ENCODE measurements at regions not wholly inside any gene's neighbourhood (a gene's known extent, or its start where the extent isn't known, plus 50 kb on each side); places are given as distances from the start of the nearest gene placed in this dataset.
A peak's percentile ranks its signal among the peaks of the same experiment; 100 is the strongest.

DNA sequence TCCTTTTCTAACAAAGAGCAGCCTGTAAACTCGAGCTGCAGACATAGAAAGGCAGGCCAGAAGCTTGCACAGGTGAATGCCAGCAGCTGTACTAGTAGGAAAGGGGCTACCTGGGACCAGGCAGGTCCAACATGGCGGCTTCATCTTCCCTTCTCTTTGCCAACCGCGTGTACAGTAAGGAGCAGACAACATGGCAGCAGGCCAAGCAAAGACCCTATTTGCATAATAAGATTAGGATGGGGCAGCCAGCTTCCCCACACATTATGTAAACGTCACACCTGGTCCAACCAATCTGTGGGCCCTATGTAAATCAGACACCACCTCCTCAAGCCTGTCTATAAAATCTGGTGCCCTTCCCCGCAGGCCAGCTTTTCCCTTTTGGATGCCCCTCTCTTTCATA is 1186.5 kb upstream of the AUTS2 start:
- no peak overlapping the region for H3K4me3 ChIP-seq (ENCODE audit: low read depth, low read length)
- DNase-seq = peak; percentile 47
- no peaks in the 10 kb centered on the region for H3K9me3 ChIP-seq (ENCODE audit: severe bottlenecking)
- H3K27me3 ChIP-seq (ENCODE audit: insufficient read depth, low read depth, severe bottlenecking) = no peaks in the 10 kb centered on the region
- TF ChIP-seq, protein P1, sequence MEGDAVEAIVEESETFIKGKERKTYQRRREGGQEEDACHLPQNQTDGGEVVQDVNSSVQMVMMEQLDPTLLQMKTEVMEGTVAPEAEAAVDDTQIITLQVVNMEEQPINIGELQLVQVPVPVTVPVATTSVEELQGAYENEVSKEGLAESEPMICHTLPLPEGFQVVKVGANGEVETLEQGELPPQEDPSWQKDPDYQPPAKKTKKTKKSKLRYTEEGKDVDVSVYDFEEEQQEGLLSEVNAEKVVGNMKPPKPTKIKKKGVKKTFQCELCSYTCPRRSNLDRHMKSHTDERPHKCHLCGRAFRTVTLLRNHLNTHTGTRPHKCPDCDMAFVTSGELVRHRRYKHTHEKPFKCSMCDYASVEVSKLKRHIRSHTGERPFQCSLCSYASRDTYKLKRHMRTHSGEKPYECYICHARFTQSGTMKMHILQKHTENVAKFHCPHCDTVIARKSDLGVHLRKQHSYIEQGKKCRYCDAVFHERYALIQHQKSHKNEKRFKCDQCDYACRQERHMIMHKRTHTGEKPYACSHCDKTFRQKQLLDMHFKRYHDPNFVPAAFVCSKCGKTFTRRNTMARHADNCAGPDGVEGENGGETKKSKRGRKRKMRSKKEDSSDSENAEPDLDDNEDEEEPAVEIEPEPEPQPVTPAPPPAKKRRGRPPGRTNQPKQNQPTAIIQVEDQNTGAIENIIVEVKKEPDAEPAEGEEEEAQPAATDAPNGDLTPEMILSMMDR (IDR thresholded peaks at IDR 0.05; ENCODE audit: low read depth, low read length) = no peak
- no peak overlapping the region for H3K27ac ChIP-seq
- no peaks in the 10 kb centered on the region for H3K36me3 ChIP-seq

DNA sequence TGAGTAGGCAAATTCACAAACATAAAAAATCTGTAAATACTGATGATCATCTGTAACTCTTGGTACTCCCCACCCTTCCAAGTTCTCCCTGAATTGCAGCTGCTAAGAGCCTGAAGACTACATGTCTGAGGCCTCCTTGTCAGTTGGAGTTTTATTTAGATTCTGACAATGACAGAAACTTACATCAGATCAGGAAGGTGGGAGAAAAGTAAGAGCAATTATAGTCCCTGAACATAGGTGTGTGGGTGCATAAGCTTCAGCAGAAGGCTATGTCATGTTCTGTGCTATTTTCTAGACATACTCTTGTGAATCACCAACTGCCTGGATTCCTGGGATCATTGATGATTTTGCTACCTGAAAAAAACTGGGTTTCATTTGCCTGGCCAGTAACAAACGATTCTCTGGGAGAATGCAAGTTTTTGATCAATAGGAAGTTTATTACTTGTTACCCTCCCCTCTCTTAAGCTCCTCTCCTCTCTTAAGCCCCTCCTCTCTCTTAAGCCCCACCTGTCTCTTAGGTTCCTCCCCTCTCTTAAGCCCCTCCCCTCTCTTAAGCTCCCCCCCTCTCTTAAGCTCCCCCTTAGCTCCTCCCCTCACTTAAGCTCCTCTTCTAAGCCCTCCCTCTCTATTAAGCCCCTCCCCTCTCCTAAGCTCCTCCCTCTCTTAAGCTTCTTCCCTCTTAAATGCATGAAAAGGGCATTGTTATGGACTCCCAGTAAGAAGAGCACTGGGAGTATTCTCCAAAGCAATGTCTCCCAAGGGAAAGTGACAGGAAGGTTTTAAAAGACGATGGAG is 1183.4 kb upstream of the AUTS2 start:
- Histone ChIP-seq H3K27me3 (ENCODE audit: insufficient read depth, low read depth, severe bottlenecking) (no peaks in the 10 kb centered on the region), H3K9me3 (ENCODE audit: severe bottlenecking) (peaks cover 3% of the 10 kb centered on the region), H3K36me3 (no peaks in the 10 kb centered on the region), H3K4me3 (ENCODE audit: low read depth, low read length) (no peak overlapping the region), H3K27ac (no peak overlapping the region)
- TF ChIP-seq, protein P1 (IDR thresholded peaks at IDR 0.05; ENCODE audit: low read depth, low read length) = no peak
- DNase-seq = no peak

DNA sequence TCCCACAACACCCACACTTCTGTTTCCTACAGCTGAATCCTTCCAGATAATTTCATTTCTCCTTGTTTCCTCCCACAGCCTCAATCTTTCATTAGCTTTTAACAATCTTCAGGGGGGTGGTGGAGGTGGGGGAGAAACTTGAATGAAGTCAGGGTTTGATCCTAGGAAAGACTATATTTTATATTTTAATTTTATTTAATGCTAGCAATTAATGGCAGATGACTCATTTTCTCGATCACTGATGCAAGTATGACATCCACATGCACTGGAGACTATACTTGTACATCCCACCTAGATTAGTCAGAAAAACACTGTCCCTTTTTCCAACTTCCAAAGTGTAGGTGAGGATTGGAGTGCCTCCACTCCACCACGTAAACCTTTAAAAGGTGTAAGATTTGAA is 1181.3 kb upstream of the AUTS2 start:
- no peaks in the 10 kb centered on the region for H3K27me3 ChIP-seq (ENCODE audit: insufficient read depth, low read depth, severe bottlenecking)
- no peak for DNase-seq
- no peak overlapping the region for H3K27ac ChIP-seq
- peaks cover 3% of the 10 kb centered on the region for H3K9me3 ChIP-seq (ENCODE audit: severe bottlenecking)
- no peaks in the 10 kb centered on the region for H3K36me3 ChIP-seq
- H3K4me3 ChIP-seq (ENCODE audit: low read depth, low read length) = no peak overlapping the region
- TF ChIP-seq, protein P1 (IDR thresholded peaks at IDR 0.05; ENCODE audit: low read depth, low read length) = no peak

DNA sequence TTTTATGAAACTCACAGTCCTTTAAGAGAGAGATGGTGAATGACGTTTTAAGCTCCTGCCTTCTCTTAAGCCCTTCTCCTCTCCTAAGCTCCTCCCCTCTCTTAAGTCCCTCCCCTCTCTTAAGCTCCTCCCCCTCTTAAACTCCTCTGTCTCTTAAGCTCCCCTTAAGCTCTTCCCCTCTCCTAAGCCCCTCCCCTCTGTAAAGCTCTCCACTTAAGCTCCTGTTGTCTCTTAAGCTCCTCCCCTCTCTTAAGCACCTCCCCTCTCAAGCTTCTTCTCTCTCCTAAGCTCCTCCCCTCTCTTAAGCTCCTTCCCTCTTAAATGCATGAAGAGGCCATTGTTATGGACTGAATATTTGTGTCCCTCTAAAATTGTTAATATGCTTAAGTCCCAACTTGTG is 1180.6 kb upstream of the AUTS2 start:
- Histone ChIP-seq H3K27ac (no peak overlapping the region), H3K4me3 (ENCODE audit: low read depth, low read length) (no peak overlapping the region), H3K36me3 (no peaks in the 10 kb centered on the region), H3K27me3 (ENCODE audit: insufficient read depth, low read depth, severe bottlenecking) (no peaks in the 10 kb centered on the region), H3K9me3 (ENCODE audit: severe bottlenecking) (peaks cover 3% of the 10 kb centered on the region)
- peak; percentile 20 for DNase-seq
- TF ChIP-seq, protein P1 (IDR thresholded peaks at IDR 0.05; ENCODE audit: low read depth, low read length) = no peak

DNA sequence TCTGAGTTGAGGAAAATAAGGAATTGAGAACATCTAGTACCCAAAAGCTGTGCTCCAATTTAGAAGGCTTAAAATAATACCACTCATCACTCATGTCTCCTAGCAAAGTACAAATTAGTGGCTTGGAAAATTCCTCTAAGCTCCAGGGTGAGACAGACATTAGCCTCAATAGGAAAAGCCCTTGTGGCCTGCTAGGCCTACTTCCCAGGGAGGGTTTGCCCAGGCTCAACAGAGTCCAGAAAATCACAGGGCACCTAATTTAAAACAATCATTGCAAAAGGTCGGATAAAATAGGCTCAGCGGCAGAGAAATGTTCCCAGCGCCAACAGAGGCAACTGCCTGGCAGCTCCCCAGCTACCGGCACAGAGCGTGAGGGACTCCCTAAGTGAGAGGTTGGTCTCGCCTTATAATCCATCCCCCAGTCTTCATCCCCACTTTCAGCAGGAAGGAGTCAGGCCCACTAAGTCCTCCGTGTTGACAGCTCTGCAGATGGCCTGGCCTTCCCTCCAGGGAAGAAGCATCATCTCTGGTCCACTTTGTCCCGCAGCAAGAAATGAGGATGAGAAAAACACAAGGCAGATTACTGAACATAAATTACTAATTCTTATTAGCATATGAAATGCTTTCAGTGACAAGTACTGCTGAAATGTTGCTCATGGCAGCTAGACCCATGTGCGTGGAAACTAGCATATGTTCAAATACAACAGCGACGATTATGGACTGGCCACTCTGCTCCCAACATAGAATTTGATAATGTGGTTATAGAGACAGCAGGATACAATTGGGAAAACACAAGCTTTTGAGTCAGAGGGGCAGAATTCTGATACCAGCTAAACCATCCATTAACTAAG is 1177.7 kb upstream of the AUTS2 start:
- Histone ChIP-seq H3K27ac (no peak overlapping the region), H3K27me3 (ENCODE audit: insufficient read depth, low read depth, severe bottlenecking) (no peaks in the 10 kb centered on the region), H3K9me3 (ENCODE audit: severe bottlenecking) (peaks cover 3% of the 10 kb centered on the region), H3K4me3 (ENCODE audit: low read depth, low read length) (no peak overlapping the region), H3K36me3 (no peaks in the 10 kb centered on the region)
- DNase-seq = peak; percentile 85
- TF ChIP-seq, protein P1 (IDR thresholded peaks at IDR 0.05; ENCODE audit: low read depth, low read length) = no peak
